CMK (cell line): ENCODE measurements at regions not wholly inside any gene's neighbourhood (a gene's known extent, or its start where the extent isn't known, plus 50 kb on each side); places are given as distances from the start of the nearest gene placed in this dataset.

Experiments
- DNase-seq: peaks from one replicate; pipeline ENCODE4 v3.0.0-alpha.2; 2010; ENCODE audit warnings: low read depth

DNA sequence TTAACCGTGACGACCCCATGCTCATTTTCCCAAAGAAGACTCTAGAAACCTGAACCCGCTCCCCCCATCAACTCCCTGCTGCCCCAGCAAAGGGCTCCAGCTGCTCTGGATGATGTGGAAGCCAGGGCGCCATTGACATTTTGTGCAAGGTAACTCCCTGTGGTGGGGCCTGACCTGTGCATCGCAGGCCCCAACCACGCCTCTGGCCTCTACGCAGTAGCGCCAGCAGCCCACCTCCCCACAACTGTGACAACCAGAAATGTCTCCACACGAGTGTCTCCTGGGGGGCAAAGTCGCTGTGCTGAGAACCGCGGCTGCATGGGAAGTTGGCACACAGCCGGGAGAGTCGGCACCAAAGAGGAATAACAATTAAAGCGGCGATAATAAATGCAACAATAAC, 86.9 kb upstream of the PRR5 start:
- no peak for DNase-seq

DNA sequence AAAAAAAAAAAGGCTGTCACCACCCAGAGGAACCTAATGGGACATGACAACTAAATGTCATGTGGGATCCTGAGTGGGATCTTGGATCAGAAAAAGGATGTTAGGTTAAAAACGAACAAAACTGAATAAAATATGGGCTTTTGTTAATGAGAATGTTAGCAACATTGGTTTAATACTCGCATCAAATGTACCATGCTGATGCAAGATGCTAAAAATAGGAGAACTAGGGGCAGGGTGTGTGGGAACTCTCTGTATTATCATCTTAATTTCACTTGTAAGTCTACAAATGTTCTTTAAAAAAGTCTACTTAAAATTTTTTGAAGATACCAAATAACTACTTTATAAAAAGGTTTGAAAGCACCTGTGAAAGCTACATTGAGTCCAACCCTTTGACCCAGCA, 88.8 kb upstream of the PRR5 start:
- DNase-seq = no peak

DNA sequence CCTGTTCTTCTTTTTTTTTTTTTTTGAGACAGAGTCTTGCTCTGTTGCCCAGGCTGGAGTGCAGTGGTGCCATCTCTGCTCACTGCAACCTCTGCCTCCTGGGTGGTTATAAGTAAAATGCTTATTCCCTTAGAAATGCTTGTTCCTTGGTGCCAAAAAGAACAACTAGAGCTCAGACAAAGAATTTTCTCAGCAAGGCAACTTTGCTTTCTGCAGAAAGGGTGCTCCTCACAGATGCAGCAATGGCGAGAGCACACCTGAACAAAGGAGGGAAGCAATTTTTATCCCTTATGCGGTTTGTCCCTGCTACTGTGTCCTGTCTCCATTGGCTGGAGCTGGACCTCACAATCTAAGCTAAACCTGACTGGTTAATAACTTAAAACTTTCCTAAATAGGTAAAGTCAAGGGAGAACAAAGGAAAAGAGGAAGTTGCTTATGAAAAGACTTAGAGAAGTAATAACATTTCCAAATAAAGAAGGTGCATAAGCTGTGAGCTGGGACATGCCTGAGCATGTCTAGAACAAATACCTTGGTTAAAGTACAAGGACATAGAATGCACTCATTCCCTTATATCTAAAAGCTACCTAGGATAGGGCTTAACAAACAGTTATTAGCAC, 90.0 kb upstream of the PRR5 start:
- no peak for DNase-seq

DNA sequence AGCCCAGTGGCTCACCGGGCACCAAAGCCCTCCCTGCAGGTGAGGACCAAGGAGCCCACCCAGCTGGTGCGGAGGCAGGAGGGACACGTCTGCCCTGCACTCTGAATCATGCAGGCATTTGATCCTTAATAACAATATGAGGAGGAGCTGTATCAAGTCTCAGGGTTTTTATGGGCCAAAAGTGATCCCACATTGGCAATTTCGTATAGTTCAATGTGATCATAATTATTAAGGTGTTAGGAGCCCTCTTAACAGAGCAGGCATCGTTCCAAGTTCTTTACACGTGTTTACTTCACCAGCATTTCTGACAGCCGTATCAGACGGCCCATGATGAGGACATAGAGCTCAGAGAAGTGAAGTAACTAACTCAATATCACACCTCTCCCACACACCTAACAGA, 91.9 kb upstream of the PRR5 start:
- no peak for DNase-seq

DNA sequence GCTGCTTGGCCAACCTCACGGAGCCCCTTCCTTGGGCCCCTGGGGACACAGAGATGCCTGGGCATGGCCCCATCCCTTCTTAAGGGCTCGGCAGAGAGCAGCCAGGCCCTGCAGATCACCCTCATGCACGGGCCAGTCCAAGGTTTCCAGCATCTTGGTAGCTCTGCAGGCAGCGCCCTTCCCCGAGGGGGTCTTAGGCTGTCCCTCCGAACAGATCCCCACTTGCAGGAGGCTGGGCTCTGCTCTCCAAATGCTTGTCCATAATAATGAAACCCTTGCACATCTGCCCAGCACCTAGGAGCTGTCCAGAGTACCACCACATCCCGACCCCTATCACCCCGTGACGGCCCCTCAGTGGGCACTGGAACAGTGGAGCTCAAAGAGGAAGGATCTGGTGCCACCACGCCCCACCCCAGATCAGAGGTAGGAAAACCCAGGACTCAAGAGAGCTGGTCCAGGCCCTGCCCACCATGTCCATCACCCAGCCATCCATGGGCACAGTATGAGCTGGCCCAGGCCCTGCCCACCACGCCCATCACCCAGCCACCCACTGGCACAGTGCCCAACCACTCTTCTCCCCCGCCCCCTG, 92.5 kb upstream of the PRR5 start:
- no peak for DNase-seq

DNA sequence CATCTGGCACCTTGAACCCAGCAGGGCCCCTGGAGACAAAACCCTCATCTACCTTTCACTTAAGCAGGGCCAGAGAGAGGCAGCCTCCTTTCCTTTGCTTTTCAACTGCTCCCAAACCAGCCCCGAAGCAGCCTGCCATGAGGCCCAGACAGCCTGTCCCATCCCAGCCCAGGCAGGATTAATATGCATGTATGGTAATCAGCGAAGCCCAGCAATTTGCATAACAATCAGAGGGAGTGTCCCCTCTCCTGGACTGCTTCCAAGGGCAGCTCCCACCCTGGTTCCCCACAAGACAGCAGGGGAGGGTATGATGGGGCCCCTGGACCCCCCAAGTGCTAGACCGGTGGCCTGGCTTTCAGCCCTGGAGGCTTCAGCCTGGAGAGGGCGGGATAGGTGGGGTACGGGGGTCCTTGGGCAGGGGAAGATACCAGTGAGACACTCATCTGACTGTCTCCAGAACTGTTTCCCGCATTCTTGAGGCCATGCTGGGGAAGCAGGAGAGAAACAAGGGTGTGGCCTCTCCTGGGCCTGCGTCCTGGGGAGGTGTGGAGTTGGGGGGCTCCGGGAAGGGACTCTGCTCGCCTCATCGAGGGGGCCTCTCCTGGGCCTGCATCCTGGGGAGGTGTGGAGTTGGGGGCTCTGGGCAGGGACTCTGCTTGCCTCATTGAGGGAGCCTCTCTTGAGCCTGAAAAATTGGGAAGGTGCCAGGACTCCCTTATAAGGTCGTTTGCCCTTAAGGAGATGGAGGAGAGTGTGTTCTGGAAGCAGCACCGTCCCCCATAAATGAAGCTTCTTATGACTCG, 93.2 kb upstream of the PRR5 start:
- no peak for DNase-seq

DNA sequence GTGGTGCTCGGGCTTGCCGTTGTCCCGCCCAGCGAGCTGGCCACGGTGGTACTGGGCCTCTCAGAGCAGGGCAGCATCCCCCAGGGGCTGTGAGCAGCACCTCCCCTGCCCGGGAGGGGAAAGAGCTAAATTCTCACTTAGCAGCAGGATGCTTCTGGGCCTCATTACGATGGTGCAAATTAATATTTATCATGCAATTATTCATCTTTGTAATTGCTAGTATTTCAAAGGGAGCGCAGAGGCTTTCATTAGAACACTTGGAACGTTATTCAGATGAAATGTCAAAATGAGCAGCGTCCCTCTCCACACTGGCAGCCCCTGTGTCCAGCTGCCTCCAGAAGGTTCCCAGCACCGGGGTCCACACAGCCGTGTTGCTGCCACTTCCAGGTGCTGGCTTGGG, 95.9 kb upstream of the PRR5 start:
- no peak for DNase-seq

DNA sequence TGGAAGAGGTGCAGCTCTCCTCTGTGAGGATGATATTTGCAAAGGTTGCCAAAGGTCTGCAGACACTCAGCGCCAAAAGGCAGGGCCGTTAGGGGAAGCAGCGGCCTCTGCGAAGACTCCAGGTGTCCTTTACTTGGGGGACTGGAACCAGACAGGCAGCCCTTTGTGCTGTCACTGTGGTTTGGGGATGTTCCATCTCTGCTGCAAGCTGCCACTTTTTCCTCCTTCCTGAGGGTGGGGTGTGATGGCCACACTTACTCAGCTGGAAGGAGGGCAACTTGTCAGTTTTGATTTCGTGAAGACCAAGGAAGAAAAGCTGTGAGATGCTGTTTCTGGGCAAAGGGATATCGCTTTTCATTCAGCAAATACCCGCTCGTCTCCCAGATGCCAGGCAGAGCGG, 96.5 kb upstream of the PRR5 start:
- no peak for DNase-seq

DNA sequence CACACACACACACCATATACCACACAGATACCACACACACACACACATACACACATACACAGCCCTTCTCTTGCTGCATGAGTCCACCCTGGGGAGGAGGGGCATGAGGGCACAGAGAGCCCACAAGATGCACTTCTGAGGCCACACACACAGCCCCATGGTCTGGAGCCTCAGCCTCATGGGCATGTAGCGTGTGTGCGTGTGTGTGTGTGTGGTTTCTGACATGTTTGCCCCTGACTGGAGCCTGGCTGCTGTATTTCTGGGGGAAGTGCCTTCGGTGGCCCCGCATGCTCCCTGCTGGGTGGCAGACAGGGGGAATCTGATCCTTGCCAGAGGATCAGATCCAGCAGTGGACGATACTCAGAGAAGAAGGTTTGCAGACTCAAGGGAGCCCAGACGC, 97.0 kb upstream of the PRR5 start:
- no peak for DNase-seq

DNA sequence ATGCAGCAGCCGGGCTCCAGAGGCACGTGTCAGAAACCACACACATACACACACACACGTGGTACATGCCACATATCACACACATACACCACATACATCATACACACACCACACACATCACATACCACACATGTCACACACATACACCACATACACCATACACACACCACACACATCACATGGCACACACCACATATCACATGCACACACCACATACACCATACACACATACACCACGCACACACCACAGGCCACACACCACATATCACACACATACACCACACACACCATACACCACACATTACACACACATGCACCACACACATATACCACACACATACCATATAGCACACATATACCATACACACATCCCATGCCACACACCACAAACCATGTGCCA, 97.5 kb upstream of the PRR5 start:
- DNase-seq = no peak

DNA sequence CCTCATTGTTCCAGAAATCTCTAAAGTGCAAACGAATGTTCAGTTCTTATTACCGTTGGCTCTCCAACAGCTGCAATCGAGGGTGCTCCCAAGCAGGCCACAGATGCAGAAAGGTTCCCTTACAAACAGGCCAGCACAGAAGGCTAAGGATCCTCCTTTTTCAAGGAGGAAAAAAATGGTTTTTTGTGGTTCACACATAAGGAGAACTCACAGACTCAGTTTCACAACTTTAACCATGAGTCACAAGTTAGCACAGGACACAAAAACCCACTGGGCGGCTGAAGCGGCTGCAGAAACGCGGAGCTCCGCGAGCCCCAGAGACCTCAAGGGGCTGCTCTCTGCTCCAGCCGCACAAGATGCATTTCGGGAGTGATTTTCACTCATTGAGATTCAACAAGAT, 98.2 kb upstream of the PRR5 start:
- DNase-seq = no peak

DNA sequence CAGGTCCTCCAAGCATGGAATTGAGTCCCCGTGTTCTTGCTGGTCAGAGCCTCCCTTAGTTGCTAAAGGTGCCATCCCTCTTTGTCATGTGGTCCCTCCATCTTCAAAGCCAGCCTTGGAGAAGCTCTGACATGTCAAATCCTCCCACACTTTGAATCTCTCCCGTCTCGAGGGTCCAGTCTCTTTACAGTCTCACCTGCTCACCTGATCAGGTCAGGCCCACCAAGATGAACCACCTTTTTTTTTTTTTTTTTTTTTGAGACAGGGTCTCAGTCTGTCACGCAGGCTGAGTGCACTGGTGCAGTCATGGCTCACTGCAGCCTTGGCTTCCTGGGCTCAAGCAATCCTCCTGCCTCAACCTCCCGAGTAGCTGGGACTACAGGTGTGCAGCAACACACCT, 100.3 kb upstream of the PRR5 start:
- no peak for DNase-seq

DNA sequence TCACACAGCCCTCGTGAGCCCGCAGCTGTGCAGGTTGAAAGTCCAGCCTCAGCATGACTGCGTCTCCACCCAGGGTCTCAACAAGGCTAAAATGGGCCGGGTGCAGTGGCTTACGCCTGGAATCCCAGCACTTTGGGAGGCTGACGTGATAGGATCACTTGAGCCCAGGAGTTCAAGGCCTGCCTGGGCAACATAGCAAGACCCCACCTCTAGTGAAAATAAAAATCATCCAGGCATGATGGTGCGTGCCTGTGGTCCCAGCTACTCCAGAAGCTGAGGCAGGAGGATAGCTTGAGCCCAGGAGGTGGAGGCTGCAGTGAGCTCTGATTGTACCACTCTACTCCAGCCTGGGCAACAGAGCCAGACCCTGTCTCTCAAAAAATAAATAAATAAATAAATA, 100.8 kb upstream of the PRR5 start:
- no peak for DNase-seq

DNA sequence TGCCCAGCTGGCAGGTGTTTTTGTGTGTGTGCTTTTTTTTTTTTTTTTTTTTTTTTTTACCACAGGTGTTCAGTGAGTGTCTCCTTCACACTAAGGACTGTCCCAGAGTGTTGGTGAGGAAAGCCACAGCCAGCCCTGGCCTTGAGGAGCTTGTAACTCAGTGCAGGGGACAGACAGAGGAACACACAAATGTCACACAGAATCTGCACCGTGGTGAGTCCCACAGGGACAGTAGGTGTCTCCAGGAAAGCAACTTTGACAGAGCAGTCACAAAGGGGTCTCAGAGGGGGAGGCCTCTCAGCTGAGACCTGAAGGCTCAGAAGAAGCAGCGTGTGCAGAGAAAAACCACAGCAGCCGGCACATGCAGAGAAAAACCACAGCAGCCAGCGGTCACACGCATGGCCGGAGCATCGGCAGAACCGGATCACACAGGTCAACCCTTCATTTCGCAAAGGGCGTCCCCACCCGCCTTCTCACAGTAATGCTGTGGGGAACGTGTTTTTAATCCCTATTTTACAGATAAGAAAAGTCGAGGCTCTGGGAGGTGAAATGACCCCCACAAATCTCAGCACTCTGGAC, 101.7 kb upstream of the PRR5 start:
- DNase-seq = no peak

DNA sequence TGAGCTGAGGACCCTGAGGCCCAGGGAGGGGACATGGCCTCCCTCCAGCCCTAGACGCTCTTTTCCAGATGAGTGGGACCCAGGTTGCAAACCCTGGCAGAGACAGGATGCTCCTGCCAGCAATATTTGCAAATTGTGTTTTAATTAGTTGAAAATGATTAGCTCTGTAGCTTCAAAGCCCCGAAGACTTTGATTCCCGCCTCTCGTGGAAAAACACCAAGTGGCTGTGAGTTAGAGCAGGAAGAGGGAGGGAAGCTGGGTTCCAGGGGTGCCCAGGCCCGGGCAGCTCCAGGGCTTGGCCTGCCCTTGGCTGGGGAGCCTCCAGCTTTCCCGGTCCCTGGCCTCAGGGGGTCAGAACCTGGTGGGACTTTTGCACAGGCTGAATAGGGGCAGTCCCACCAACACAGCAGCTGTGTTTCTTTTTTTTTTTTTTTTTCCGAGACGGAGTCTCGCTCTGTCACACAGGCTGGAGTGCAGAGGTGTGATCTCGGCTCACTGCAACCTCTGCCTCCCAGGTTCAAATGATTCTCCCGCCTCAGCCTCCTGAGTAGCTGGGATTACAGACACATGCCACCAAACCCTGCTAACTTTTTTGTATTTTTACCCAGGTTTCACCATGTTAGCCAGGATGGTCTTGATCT, 101.6 kb upstream of the RTL6 start:
- DNase-seq = no peak

DNA sequence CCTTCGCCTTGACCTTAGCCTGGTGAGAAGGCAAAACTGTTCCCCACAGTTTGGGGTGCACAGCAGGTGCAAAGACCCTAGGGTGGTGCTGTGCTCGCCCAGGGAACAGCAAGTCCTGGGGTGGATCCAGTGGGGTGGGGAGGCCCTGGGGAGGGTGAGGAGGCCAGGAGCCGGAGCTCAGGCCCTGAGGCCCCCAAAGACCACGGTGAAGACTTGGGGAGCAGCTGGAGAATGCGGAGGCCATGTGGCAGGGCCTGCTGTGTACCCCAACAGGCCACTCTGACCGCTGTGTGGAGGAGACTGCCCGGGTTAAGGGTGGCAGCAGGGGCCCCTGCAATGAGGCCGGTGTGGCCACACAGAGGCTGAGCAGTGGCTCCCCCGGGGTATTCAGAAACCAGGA, 101.1 kb upstream of the RTL6 start:
- no peak for DNase-seq

DNA sequence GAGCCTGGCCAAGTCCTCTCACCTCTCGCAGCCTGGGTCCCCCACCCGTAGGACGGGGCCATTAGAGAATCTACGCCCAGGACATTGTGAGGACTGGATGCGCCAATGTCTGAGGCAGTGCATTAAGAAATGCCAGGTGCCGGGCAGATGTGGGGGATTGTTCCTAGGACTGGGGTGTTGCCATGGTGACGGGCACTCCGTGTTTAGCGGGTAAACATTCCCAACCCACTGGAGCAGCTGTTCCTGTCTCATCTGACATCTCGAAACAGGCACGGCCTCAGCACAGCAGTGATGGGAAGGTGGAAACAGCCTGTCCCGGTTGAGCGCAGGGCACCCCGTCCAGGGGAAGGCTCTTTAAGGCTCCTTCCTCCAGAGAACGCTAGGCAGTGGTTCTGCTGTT, 99.6 kb upstream of the RTL6 start:
- DNase-seq = no peak

DNA sequence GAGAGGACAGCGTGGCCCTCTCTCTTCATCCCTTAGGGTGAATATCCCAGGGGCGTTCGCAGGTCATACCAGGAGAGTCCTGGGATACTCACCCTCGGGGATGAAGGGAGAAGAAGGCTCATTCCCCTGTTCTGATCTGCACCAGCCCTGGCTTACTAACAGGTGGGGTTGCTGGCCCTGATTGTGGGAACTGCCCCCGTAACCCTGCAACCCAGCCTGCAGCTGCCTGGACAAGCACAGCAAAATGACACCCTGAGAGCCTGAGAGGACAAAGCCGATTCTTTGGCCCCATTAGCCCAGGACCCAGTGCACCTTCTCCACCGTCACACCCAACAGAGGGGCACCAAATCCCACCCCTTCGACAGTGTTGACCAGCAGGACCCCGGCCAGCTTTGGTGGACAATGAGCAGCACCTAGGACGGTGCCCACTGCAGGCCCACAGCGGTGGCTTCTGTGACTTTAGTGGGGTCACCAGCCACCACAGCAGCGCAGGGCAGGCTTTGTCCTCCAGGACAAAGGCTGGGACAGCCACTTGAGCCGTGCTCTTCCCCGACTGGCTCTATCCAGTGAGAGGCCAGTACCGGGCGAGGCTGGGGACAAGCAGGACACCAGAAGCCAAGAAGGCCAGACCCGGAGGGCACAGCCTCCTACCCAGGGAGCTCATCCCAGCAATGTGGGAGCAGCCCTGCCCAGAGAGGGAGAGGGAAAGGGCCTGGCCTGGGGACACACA, 98.5 kb upstream of the RTL6 start:
- no peak for DNase-seq

DNA sequence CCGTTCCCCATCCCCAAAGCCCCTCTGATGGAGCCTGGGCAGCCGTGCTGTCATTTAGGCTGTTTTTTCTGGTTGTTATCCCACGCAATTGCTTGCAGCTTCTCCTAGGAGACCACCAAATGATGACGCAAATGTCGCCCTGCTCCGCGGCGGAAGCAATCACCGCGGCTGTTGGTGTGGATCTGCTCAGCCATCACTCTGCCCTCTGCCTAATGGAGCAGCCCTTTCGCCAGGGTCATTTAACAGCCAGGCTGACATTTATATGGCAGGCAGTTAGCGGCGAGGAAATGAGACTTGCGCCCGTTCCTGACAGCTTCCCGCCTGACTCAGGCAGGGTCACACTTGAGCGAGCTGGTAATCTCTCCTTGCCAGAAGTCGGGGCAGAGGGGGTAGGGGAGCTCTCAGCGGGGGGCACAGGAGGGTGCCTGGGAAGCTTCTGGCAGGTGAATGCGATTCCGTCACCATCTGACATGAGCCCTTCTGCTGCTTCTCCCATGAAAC, 97.9 kb upstream of the RTL6 start:
- DNase-seq = no peak

DNA sequence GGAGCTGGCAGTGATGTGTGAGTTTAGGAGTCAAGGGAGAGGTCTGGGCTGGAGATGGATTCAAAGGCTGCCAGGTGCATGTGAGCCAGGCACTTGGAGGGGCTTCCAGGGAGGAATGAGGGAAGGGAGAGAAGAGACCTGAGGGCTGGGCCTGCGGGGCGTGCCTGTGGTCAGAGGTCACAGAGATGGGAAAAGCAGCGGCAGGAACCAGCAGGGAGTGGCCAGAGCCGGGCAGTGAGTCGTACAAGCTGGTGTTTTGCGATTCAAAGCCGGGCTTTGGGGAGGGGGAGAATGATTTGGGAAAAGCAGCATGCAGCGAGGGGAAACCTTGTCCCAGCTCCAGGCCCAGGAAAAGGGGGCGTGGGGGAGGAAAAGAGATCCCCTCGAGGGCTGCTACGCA, 96.9 kb upstream of the RTL6 start:
- no peak for DNase-seq

DNA sequence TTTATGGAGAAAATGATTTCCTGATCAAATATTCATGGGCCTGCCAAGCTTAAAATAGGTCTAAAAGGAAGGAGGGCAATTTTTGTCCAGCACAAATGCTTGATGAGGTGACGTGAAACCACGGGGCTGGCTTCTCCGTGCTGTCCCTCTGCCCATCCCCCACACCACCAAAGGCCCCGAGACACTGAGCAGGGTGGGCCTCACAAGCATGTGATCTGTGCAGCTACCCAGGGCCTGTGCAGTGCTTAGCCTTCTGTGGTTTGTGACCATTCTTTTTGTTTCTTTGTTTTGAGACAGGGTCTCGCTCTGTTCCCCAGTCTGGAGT, 94.8 kb upstream of the RTL6 start:
- no peak for DNase-seq

DNA sequence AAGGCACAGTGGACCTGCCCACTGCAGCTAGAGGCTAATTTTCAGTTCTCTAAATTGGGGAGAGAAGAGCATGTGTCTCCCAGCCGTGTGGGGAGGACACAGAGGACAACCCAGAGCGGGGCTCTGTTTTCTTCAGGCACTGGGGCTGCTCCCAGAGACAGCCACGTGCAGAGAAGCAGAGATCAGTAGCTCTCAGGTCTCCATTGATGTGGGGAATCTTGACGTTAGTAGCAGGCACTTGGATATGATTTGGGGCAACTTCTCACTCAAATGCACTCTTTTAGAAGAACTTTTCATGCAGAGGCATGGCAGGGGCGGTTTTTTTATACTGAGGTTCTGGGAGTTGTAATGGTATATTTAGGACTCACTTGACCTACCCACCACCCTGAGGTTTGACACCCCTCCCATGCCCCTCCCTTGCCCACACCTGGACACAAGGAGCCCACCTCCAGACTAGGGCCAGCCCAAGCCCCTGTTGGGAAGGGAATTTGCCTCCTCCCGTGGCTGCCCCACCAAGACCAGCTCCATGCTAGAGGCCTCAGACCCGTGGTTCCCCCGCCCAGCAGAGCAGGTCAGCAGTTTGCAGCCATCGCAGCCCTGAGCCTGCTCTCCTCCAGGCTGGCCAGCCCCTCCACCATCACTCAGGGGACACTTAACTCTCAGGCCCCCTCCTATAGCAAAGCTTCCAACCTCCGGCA, 94.2 kb upstream of the RTL6 start:
- DNase-seq = no peak
